ENCODE measurements at regions not wholly inside any gene's neighbourhood (a gene's known extent, or its start where the extent isn't known, plus 50 kb on each side); places are given as distances from the start of the nearest gene placed in this dataset.

DNA sequence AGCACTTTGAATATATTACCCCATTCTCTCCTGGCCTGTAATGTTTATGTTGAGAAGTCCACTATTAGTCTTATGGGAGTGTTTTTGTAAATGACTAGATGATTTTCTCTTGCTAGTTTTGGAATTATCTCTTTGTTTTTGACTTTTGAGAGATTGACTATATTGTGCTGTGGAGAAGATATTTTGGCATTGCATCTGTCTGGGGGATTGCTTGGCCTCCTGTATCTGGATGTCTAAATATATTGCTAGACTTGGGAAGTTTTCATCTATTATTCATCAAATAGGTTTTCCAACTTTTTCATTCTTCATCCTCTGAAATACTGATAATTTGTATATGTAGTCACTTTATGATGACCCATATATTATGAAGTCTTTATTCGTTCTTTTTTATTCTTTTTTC lies 277.1 kb upstream of the PCDH15 start:
- ChIA-PET POLR2A (no interaction called here), SMC1A (ENCODE audit: uncharacterized antibody, unreplicated experiment) (no interaction called here), CTCF (no interaction called here), RAD21 (ENCODE audit: unreplicated experiment) (no interaction called here)
- DNase-seq (ENCODE audit: low read depth, low spot score) = no peak
- no peak overlapping the region for H3K27ac ChIP-seq (ENCODE audit: control insufficient read depth, insufficient read depth)
- H4K20me1 ChIP-seq (ENCODE audit: control insufficient read depth, insufficient read depth) = no peaks in the 10 kb centered on the region
- in situ Hi-C loops (cut with MboI) = no loop called here
- no peak overlapping the region for H3K4me2 ChIP-seq (ENCODE audit: control insufficient read depth, insufficient read depth)
- no peaks in the 10 kb centered on the region for H3K4me1 ChIP-seq (ENCODE audit: control insufficient read depth, insufficient read depth, low read length)
- H2AFZ ChIP-seq (ENCODE audit: control insufficient read depth, low read depth, low read length) = no peak overlapping the region
- TF ChIP-seq TCF3 (IDR thresholded peaks at IDR 0.05; ENCODE audit: borderline replicate concordance, insufficient read depth, low read depth, low read length) (no peak), TBL1XR1 (IDR thresholded peaks at IDR 0.05; ENCODE audit: low read depth, low read length) (no peak), GATAD2B (conservative IDR thresholded peaks at IDR 0.05; ENCODE audit: low read depth) (no peak), SP1 (IDR thresholded peaks at IDR 0.05; ENCODE audit: low read depth, low read length) (no peak), ZBTB4 (CRISPR knock-in tag; IDR thresholded peaks at IDR 0.05) (no peak), POLR2AphosphoS2 (IDR thresholded peaks at IDR 0.05; ENCODE audit: low read depth, low read length) (no peak), SMC3 (IDR thresholded peaks at IDR 0.05; ENCODE audit: borderline replicate concordance, low read length) (no peak), RCOR1 (conservative IDR thresholded peaks at IDR 0.05; ENCODE audit: low read depth, low read length) (no peak), ZNF622 (IDR thresholded peaks at IDR 0.05) (no peak), ZNF24 (IDR thresholded peaks at IDR 0.05) (no peak)
- TF ChIP-seq, protein P1, sequence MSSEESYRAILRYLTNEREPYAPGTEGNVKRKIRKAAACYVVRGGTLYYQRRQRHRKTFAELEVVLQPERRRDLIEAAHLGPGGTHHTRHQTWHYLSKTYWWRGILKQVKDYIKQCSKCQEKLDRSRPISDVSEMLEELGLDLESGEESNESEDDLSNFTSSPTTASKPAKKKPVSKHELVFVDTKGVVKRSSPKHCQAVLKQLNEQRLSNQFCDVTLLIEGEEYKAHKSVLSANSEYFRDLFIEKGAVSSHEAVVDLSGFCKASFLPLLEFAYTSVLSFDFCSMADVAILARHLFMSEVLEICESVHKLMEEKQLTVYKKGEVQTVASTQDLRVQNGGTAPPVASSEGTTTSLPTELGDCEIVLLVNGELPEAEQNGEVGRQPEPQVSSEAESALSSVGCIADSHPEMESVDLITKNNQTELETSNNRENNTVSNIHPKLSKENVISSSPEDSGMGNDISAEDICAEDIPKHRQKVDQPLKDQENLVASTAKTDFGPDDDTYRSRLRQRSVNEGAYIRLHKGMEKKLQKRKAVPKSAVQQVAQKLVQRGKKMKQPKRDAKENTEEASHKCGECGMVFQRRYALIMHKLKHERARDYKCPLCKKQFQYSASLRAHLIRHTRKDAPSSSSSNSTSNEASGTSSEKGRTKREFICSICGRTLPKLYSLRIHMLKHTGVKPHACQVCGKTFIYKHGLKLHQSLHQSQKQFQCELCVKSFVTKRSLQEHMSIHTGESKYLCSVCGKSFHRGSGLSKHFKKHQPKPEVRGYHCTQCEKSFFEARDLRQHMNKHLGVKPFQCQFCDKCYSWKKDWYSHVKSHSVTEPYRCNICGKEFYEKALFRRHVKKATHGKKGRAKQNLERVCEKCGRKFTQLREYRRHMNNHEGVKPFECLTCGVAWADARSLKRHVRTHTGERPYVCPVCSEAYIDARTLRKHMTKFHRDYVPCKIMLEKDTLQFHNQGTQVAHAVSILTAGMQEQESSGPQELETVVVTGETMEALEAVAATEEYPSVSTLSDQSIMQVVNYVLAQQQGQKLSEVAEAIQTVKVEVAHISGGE (CRISPR knock-in tag; IDR thresholded peaks at IDR 0.05) = no peak
- no TSS peak for BruUV-seq (replicated peaks)
- H3K79me2 ChIP-seq (ENCODE audit: control insufficient read depth, insufficient read depth, low read length) = no peaks in the 10 kb centered on the region
- H3K9me3 ChIP-seq (replicated peaks; ENCODE audit: control insufficient read depth, insufficient read depth, low read length) = no peaks in the 10 kb centered on the region
- no peaks in the 10 kb centered on the region for H3K27me3 ChIP-seq (replicated peaks in 1 of 2; ENCODE audit: control insufficient read depth in 2 of 2, insufficient read depth in 2 of 2, low read length in 1 of 2)
- no peak overlapping the region for H3K4me3 ChIP-seq
- intact Hi-C loops (cut with micrococcal nuclease; ENCODE audit: unreplicated experiment) = no loop called here
- no peak for ATAC-seq
- H3K9ac ChIP-seq (ENCODE audit: control insufficient read depth, insufficient read depth, low read length) = no peak overlapping the region
- WGBS (ENCODE audit: insufficient coverage, insufficient replicate concordance, low lambda C conversion rate, missing lambda C conversion rate) = 0% methylated on average over 1 of the region's 1 CpG
- no peaks in the 10 kb centered on the region for H3K36me3 ChIP-seq (ENCODE audit: control insufficient read depth in 2 of 2, insufficient read depth in 2 of 2, low read length in 1 of 2)
- no peak for FAIRE-seq
